Transverse colon (tissue), 4 donors: ENCODE measurements at regions not wholly inside any gene's neighbourhood (a gene's known extent, or its start where the extent isn't known, plus 50 kb on each side); places are given as distances from the start of the nearest gene placed in this dataset.

Experiments used
- DNase-seq: peaks from one replicate; pipeline ENCODE4 v3.0.0-alpha.2; 2019
- H3K27ac ChIP-seq, 4 donors: fragments of 200-600 bp; sonication (generic); 2 replicates each; pipeline ENCODE4 v1.5.1; 2016 to 2018; ENCODE audit warnings: inconsistent platforms in 4 of 4
- H3K27me3 ChIP-seq: fragments of 200-600 bp; sonication (generic); 2 replicates; pipeline ENCODE4 v1.5.1; 2017; ENCODE audit warnings: inconsistent platforms
- H3K36me3 ChIP-seq, 4 donors: fragments of 200-600 bp; sonication (generic); 2 replicates each; pipeline ENCODE4 v1.5.1; 2017 to 2019; ENCODE audit warnings: inconsistent platforms in 4 of 4
- H3K4me1 ChIP-seq, 4 donors: fragments of 200-600 bp; sonication (generic); 2 replicates each; pipeline ENCODE4 v1.5.1; 2017 to 2020; ENCODE audit warnings: inconsistent platforms in 4 of 4
- H3K4me3 ChIP-seq, 4 donors: fragments of 200-600 bp; sonication (generic); 1 replicate in 1 of 4; 2 replicates in 3 of 4; pipeline versions ENCODE4 v1.5.1 to v1.6.1; 2017 to 2019; ENCODE audit warnings: inconsistent platforms in 4 of 4
- H3K9me3 ChIP-seq, 2 donors: fragments of 200-600 bp; sonication (generic); 2 replicates each; pipeline ENCODE4 v1.5.1; 2017 to 2019; ENCODE audit warnings: inconsistent platforms in 2 of 2
- CTCF ChIP-seq, 5 experiments: fragments of 200-600 bp in 3 of 5; fragments of 450-650 bp in 2 of 5; sonication (generic) in 3 of 5; IDR thresholded peaks; 1 replicate in 2 of 5; 2 replicates in 3 of 5; pipeline ENCODE4 v1.5.1; 2016 to 2017; ENCODE audit warnings: antibody characterized with exemption in 5 of 5, inconsistent platforms in 3 of 5, mild to moderate bottlenecking in 2 of 5, moderate library complexity in 1 of 5
- EP300 ChIP-seq: sonication (generic); formaldehyde crosslinking; IDR thresholded peaks from one replicate; pipeline ENCODE4 v1.6.1; 2017; ENCODE audit warnings: antibody characterized with exemption, low read depth
- POLR2A ChIP-seq: fragments of 450-650 bp; IDR thresholded peaks from one replicate; pipeline ENCODE4 v1.6.1; 2016; ENCODE audit warnings: antibody characterized with exemption, mild to moderate bottlenecking, moderate library complexity
- POLR2AphosphoS5 ChIP-seq, 3 donors: sonication (generic); formaldehyde crosslinking; IDR thresholded peaks; one replicate each; pipeline ENCODE4 v1.6.1; 2016; ENCODE audit warnings: antibody characterized with exemption in 3 of 3
- WGBS, 2 donors: methylation state at CpG; one replicate each; pipeline ENCODE4 v1.1.5; 2018; ENCODE audit warnings: low coverage in 1 of 2; 5-methylcytosine and 5-hydroxymethylcytosine counted together
- in situ Hi-C, 4 donors: fragments of 200-750 bp; cut with MboI; loops; one replicate each; pipeline versions ENCODE4 v1.15.0 to v1.15.1; 2017; ENCODE audit warnings: low sequenced_read_pairs in 3 of 4, low pct_ligation_motif_present in 1 of 4, low pct_unique_long_range_greater_than_20kb in 1 of 4
- intact Hi-C: fragments of 100-400 bp; cut with DNase I; formaldehyde crosslinking; loops from one replicate; pipeline ENCODE4 v1.15.1; 2023; ENCODE audit warnings: low total_unique reads

GRCh38 chr2:193409951-193410350 lies 1215.2 kb upstream of the TMEFF2 start:
- TF ChIP-seq POLR2AphosphoS5 (IDR thresholded peaks at IDR 0.05), result no peak
- no peak for TF ChIP-seq CTCF (IDR thresholded peaks at IDR 0.05)
- no peak for TF ChIP-seq POLR2A
- TF ChIP-seq EP300, result no peak
- intact Hi-C loops, result no loop called here
- in situ Hi-C loops, result no loop called here
- Histone ChIP-seq H3K27me3 (no peaks in the 10 kb centered on the region), H3K27ac (no peak overlapping the region), H3K4me3 (no peak overlapping the region), H3K4me1 (no peaks in the 10 kb centered on the region), H3K36me3 (no peaks in the 10 kb centered on the region), H3K9me3 (no peaks in the 10 kb centered on the region)
- DNase-seq, result no peak
- WGBS, 2 donors, result 80 to 86% methylated on average over 1 of the region's 1 CpG

DNA sequence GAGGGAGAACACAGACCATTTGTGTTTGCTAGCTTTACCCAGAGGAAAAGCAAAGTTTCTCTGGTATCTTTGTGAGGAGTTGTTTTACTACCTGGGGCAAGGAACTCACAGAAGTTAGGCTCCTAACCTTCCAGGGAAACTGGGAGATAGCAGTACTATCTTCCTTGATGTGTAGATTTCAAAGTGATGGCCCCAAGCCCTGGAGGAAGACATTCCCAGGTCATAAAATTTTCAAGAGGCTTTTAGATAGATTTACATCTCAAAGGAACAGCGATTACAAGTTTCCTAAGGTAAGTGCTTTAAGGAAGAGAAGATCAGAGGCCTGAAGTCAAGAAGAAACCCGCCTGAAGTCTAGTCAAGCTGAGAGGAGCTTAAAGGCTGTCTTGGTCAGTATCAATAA lies 1187.8 kb upstream of the TMEFF2 start:
- no peak overlapping the region for H3K4me3 ChIP-seq
- no peaks in the 10 kb centered on the region for H3K9me3 ChIP-seq
- H3K27ac ChIP-seq, result no peak overlapping the region
- H3K36me3 ChIP-seq, result no peaks in the 10 kb centered on the region
- no peak for TF ChIP-seq CTCF (IDR thresholded peaks at IDR 0.05)
- no peak for TF ChIP-seq POLR2A
- TF ChIP-seq POLR2AphosphoS5 (IDR thresholded peaks at IDR 0.05), result no peak
- no peak for TF ChIP-seq EP300
- 67 to 77% methylated on average over 1 to 2 of the region's 2 CpGs for WGBS, 2 donors
- in situ Hi-C loops, result no loop called here
- DNase-seq, result no peak
- H3K27me3 ChIP-seq, result no peaks in the 10 kb centered on the region
- H3K4me1 ChIP-seq, result no peaks in the 10 kb centered on the region
- intact Hi-C loops, result no loop called here

DNA sequence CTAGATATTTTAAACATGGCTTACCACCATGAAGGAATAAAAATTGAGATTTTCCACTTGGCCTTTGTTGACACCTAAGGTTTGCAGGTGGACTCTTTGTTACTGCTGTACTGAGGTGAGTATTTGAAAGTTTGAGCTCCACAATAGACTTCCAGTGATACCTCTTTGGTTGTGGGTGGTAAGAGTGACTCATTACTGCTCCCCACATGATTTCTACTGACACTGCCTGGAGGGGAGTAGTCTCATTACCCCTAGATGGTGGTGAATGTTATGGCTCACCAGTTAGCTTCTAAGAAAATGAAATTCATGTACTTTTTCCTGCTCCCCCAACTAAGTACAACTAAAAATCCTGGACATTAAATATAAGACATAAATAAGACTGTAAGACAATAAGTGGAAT lies 1183.1 kb upstream of the TMEFF2 start:
- TF ChIP-seq POLR2A, result no peak
- TF ChIP-seq CTCF (IDR thresholded peaks at IDR 0.05), result no peak
- no peak for TF ChIP-seq POLR2AphosphoS5 (IDR thresholded peaks at IDR 0.05)
- no peak for TF ChIP-seq EP300
- no peak overlapping the region for H3K4me3 ChIP-seq
- no peaks in the 10 kb centered on the region for H3K36me3 ChIP-seq
- no peak overlapping the region for H3K27ac ChIP-seq
- no peaks in the 10 kb centered on the region for H3K9me3 ChIP-seq
- no peaks in the 10 kb centered on the region for H3K4me1 ChIP-seq
- in situ Hi-C loops, result no loop called here
- no peak for DNase-seq
- intact Hi-C loops, result no loop called here
- H3K27me3 ChIP-seq, result no peaks in the 10 kb centered on the region

- Histone ChIP-seq H3K36me3 (no peaks in the 10 kb centered on the region), H3K9me3 (no peaks in the 10 kb centered on the region), H3K27me3 (no peaks in the 10 kb centered on the region), H3K4me3 (no peak overlapping the region), H3K27ac (no peak overlapping the region), H3K4me1 (no peaks in the 10 kb centered on the region)
- in situ Hi-C loops (no loop called here), intact Hi-C loops (no loop called here)
- TF ChIP-seq EP300, result no peak
- no peak for TF ChIP-seq POLR2A
- TF ChIP-seq POLR2AphosphoS5 (IDR thresholded peaks at IDR 0.05), result no peak
- TF ChIP-seq CTCF (IDR thresholded peaks at IDR 0.05), result no peak
- DNase-seq, result no peak
- WGBS, 2 donors, result 61 to 69% methylated on average over 3 of the region's 3 CpGs
Measured at GRCh38 chr2:193373120-193373519, 1178.4 kb upstream of the TMEFF2 start.
